ENCODE measurements at regions not wholly inside any gene's neighbourhood (a gene's known extent, or its start where the extent isn't known, plus 50 kb on each side); places are given as distances from the start of the nearest gene placed in this dataset.

- TF ChIP-seq EZH2phosphoT487 (IDR thresholded peaks at IDR 0.05; ENCODE audit: borderline replicate concordance, low read length) (no peak), EZH2 (IDR thresholded peaks at IDR 0.05; ENCODE audit: low read length, unreplicated experiment) (no peak)
Measured at GRCh38 chr9:92187989-92188714, 72.9 kb upstream of the SPTLC1 start.
